HG03457 (cell line): ENCODE measurements at regions not wholly inside any gene's neighbourhood (a gene's known extent, or its start where the extent isn't known, plus 50 kb on each side); places are given as distances from the start of the nearest gene placed in this dataset.
"Not testable (repeated sequence)": the region's sequence is repeated elsewhere in the genome, so short reads cannot be mapped to it uniquely, and the experiment has no call there.

Source experiments
- ATAC-seq: cut with Tn5 transposase; IDR thresholded peaks from one replicate; pipeline ENCODE4 v1.9.1; 2021; ENCODE audit warnings: moderate number of reproducible peaks; ENCODE audit not compliant: unreplicated experiment

DNA sequence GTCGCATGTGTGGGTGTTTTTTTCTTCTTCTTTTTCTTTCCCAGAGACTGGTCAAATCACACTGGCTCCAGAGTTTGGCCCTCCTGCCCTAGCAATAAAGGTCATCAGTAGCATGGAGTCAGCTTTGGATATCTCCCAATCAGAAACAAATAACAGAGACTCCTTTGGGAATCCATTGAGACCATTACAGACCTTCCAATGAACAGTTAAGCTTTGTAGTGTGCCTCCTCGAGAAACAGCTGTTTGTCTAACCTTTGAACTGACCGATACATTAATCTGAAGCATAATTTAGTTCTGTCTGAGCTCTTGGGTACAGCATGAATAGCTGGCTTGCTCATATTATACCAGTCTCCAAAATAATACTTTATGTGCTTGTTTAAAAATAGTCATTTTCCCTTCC, 1103.2 kb downstream of the GATA3 start:
- no peak for ATAC-seq

GRCh38 chr10:9158675-9159074, 1104.2 kb downstream of the GATA3 start:
- no peak for ATAC-seq

GRCh38 chr10:9160275-9160674, 1105.8 kb downstream of the GATA3 start:
- no peak for ATAC-seq

- no peak for ATAC-seq
Measured at GRCh38 chr10:9163699-9164098, 1109.2 kb downstream of the GATA3 start.

GRCh38 chr10:9166770-9167169, 1112.3 kb downstream of the GATA3 start:
- no peak for ATAC-seq

- ATAC-seq, result no peak
Measured at GRCh38 chr10:9172276-9172675, 1117.8 kb downstream of the GATA3 start.

DNA sequence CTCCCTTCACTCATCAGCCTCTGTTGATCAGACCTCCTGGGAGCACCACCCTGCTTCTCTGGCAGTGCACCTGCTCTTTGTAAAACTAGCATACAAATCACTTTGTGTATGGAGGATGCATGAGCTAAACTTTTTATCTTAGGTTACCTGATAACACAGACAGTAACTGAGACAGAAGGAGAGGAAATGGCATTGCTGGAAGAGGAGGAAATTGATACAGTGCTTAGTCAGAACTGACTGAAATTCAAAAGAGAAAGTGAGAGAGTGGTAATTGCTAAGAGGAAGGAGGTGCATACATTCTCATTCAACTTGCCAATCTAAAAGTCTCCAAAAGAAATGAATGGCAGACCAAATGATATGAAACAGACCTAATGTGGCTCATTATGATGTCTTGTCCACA, 1120.7 kb downstream of the GATA3 start:
- no peak for ATAC-seq

DNA sequence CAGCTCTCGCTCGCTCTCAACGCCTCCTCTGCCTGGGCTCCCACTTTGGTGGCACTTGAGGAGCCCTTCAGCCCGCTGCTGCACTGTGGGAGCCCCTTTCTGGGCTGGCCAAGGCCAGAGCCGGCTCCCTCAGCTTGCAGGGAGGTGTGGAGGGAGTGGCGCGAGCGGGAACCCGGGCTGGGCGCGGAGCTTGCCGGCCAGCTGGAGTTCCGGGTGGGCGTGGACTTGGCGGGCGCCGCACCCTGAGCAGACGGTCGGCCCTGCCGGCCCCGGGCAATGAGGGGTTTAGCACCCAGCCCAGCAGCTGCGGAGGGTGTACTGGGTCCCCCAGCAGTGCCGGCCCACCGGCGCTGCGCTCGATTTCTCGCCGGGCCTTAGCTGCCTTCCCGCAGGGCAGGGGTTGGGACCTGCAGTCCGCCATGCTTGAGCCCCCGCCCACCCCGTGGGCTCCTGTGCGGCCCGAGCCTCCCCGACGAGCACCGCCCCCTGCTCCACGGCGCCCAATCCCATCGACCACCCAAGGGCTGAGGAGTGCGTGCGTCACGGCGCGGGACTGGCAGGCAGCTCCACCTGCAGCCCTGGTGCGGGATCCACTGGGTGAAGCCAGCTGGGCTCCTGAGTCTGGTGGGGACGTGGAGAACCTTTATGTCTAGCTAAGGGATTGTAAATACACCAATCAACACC, 1128.9 kb downstream of the GATA3 start:
- not testable (repeated sequence) for ATAC-seq

DNA sequence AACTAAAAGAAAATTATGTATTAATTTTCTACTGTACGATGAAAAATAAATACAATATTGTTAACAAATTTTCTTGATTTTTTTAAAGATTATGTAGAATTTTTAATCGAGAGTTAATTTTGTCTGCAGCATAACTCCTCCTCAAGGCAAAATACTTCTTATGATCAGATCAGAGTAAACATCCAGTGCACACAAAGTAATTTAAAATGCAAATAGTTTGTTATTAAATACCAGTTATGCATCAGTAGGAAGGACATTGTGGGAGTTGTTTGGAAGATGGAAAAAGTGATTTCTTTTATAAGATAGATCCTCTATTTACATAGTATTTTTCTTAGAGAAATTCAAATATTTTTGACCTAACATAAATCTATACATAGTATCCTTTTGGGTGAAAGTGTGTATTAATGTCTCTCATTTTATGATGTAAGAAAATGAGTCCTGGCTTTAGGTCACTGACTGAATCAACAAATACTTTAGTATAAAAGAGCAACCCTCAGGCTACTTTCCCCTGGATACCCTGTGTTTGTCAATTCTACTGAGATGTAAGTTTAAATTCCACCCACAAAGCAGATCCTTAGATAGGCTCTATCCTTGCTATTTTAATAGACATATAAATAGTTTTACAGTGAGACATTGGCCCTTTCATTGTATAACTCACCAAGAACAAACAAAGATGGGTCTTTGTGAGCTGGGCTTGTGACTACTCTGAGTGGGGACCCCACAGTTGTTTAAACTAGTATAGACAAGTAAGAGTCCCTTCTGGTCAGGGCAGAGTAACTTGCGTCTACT, 1133.7 kb downstream of the GATA3 start:
- no peak for ATAC-seq

- no peak for ATAC-seq
Measured at GRCh38 chr10:9189448-9189847, 1135.0 kb downstream of the GATA3 start.

DNA sequence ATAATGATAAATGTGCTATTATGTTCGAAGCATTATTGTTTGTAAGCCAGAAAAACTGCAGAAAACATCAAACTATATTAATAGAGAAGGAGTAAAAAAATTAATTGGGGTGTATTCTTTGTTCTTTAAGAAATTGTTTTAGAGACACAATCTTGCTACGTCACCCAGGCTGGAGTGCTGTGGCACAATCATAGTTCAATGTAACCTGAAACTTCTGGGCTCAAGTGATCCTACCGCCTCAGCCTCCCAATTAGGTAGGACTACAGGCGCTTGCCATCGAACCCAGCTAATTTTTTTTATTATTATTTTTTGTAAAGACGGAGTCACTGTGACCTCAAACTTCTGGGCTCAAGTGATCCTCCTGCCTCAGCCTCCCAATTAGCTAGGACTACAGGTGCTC, 1138.6 kb downstream of the GATA3 start:
- ATAC-seq, result no peak

DNA sequence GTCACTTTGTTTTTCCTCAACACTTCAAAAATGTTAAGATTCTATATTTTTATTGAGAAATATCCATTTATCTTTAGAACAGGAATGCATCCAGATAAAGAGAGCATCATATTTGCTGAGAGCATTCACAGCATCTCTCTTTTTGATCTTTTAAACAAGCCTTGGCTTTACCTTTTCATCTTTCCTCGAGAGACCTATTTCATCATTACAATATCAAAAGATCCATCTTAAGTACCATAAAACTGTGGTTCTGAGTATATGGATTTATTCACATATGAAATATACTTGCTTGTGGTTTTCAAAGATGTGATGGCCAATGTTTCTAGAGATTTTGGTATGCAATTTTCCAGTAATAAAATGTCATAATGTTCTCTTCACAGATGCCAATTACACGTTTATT, 1140.9 kb downstream of the GATA3 start:
- no peak for ATAC-seq

DNA sequence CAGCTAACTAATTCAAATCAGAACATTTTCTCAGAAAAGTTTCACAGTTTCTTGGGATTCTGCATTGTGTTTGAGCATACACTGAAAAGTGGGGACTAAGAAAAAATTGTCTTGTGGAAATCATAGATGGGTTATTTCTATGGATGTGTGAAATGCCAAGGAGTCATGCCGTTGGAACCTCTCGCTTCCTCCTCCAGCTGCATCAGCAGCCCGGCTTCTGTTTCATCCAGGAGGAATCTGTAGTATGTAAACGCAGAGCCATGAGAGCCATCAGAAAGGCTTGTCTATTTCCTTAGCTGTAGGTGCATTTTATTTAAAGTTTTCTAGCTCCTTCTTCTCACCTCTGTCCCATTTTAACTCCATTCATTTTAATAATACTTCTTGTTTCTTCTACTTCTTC, 1144.1 kb downstream of the GATA3 start:
- no peak for ATAC-seq

DNA sequence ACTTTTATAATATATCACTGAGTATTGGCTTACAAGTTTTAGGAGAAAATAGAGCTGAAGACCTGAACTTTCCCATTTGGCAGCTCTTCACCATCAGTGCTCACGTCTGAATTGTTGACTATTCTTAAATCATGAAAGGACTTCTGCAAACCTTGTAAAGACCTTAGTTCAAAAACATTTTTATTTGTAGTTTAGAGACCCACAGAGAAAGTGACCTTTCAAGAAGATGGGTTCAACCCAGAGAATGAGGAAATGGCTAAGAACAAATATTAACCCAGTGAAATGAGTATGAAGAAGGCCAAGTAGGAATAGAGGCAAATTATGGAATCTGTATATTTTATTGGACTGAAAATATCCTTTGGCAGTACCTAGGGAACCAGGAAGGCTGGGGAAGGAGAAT, 1151.1 kb downstream of the GATA3 start:
- ATAC-seq, result no peak

- peak; percentile 63 for ATAC-seq
Measured at GRCh38 chr10:9209105-9209798, 1154.8 kb downstream of the GATA3 start.

GRCh38 chr10:9211228-9211627, 1156.7 kb downstream of the GATA3 start:
- ATAC-seq, result no peak

DNA sequence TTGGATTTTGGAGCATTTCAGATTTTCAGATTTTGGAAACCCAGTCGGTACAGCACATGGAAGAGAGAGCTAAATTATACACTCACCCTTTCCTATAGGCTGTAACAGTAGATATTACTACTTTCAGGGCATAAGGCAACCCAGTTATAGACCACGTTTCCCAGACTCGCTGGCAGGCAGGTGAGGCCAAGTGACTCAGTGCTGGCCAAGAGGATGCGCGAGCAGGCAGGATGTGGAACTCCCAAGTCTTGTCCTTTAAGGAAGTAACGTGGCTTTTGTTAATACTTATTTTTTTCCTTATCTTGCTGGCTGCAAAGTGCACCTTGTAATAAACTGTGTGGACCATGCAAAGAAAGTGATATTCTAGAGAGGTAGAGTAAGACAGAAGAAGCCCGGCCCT, 1160.1 kb downstream of the GATA3 start:
- no peak for ATAC-seq

- ATAC-seq, result no peak
Measured at GRCh38 chr10:9215121-9215520, 1160.6 kb downstream of the GATA3 start.

DNA sequence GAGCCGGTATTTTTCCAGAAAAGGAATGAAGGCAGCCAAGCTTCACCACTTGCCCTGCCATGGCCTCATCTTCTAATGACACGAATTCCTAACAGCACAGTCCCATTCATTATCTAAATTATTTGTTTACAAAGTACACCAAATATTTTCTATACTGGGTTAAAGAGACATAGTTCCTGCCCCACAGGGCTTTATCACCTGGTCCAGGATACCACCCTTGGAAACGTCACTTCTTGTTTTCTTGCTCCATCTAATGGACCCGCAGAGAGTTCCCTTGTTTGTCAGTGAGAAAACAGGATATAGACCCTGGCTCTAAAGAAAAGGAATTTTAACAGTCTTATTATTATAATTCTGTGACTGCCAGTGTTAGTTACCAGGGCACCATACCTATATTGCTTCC, 1165.4 kb downstream of the GATA3 start:
- no peak for ATAC-seq

DNA sequence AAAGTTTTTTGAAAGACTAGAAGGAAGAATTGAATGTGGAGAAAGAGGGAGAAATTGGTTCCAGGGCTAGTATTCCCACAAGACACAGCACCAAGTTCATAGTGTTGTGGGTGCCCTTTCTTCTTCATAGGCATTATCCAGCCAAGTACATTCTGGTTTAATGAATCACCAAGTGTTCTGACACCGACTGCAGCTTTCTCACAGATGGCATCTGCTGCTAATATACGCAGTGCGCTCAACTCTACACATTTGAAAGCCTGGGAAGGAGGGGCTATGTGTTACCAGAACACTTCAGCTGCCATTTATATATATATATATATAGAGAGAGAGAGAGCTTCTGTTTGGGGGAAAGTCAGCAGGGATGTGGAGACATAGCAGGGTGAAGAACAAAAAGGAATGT, 1168.4 kb downstream of the GATA3 start:
- ATAC-seq, result no peak

DNA sequence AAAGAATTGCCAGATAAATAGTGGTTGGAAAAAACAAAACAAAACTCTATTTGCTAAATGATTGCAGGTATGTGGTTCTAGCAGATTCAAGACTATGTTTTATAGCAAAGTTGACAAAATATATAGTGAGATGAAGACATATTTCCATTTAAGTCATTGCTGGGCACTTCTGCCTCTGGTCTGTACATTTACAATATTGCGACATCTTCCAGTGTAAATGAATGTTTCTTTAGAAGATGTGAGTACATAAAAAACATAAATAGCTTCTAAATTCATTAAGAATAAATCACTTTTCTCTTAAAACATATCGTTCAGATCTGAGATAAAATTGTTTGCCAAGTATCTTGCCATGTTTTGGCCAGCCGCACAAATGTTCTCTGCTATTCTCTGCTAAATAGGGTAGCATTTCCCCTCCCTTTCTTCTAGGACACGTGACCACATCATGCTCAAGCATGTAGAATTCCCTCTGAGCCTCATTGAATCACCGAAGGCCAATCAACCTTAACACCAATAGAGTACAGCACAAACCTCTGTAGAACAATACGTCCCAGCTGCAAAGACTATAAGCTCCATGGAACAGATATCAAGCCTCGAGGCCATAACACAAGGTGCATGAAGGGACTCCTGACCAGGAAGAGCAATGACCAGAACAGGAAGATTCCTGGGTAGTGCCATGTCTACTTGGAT, 1173.3 kb downstream of the GATA3 start:
- ATAC-seq, result no peak
